IMR-90 (cell line): ENCODE measurements at regions not wholly inside any gene's neighbourhood (a gene's known extent, or its start where the extent isn't known, plus 50 kb on each side); places are given as distances from the start of the nearest gene placed in this dataset.

ENCODE experiments used
- ATAC-seq: fragments of 200-7000 bp; cut with Tn5 transposase; 2 replicates; pipeline ENCODE4 v1.9.1; 2020; ENCODE audit warnings: low read depth, mild to moderate bottlenecking, moderate library complexity
- BruUV-seq: library from RNA; stranded (reverse); fragments of 400-500 nt; replicated peaks from 2 replicates; lab custom pipeline; 2021; lab: Mats Ljungman, UMichigan
- CTCF ChIA-PET: fragments of 300-600 bp; formaldehyde crosslinking; extraction: SDS; loops from one replicate; lab custom pipeline; 2021; ENCODE audit warnings: antibody characterized with exemption; lab: Yijun Ruan, JAX
- POLR2A ChIA-PET: fragments of 300-600 bp; sonication (Branson Sonifier 250); formaldehyde crosslinking; loops from one replicate; lab custom pipeline; 2022; ENCODE audit warnings: antibody characterized with exemption; ENCODE audit not compliant: unreplicated experiment; lab: Charles Lee
- DNase-seq: peaks from one replicate; pipeline ENCODE4 v3.0.0; 2013
- H2AFZ ChIP-seq: replicated peaks from 2 replicates; pipeline ENCODE3; 2013; ENCODE audit warnings: low read length, mild to moderate bottlenecking; ENCODE audit not compliant: poor library complexity
- H2AK5ac ChIP-seq: 2 replicates; pipeline ENCODE4 v1.6.1; 2013; ENCODE audit warnings: low read depth, low read length, inconsistent platforms
- H2AK9ac ChIP-seq: replicated peaks from 2 replicates; pipeline ENCODE3; 2013; ENCODE audit warnings: mild to moderate bottlenecking, low read depth, low read length, moderate library complexity; ENCODE audit not compliant: poor library complexity
- H2BK120ac ChIP-seq: 2 replicates; pipeline ENCODE4 v1.6.1; 2013; ENCODE audit warnings: low read depth, low read length, inconsistent platforms
- H2BK15ac ChIP-seq: 3 replicates; pipeline ENCODE4 v1.6.1; 2013; ENCODE audit warnings: low read depth, low read length, inconsistent platforms
- H2BK20ac ChIP-seq: 2 replicates; pipeline ENCODE4 v1.6.1; 2013; ENCODE audit warnings: low read depth, mild to moderate bottlenecking, inconsistent platforms, low read length, moderate library complexity
- H2BK5ac ChIP-seq: 2 replicates; pipeline ENCODE4 v1.6.1; 2013; ENCODE audit warnings: mild to moderate bottlenecking, low read depth, low read length, inconsistent platforms; ENCODE audit not compliant: poor library complexity, severe bottlenecking
- H3K14ac ChIP-seq: replicated peaks from 2 replicates; pipeline ENCODE4 v1.6.1; 2013; ENCODE audit warnings: low read depth, low read length, inconsistent platforms
- H3K18ac ChIP-seq: 2 replicates; pipeline ENCODE4 v1.6.1; 2013; ENCODE audit warnings: low read depth, low read length, control low read depth
- H3K23ac ChIP-seq: 2 replicates; pipeline ENCODE4 v1.6.1; 2013; ENCODE audit warnings: low read depth, low read length, inconsistent platforms
- H3K27ac ChIP-seq: 2 replicates; pipeline ENCODE4 v1.5.1; 2013; ENCODE audit warnings: mild to moderate bottlenecking, control low read depth, low read length; ENCODE audit not compliant: insufficient read depth
- H3K27me3 ChIP-seq: 2 replicates; pipeline ENCODE4 v1.6.1; 2013; ENCODE audit warnings: low read length; ENCODE audit not compliant: control insufficient read depth, insufficient read depth
- H3K36me3 ChIP-seq: 2 replicates; pipeline ENCODE4 v1.6.1; 2013; ENCODE audit warnings: low read length, mixed read lengths; ENCODE audit not compliant: control insufficient read depth, insufficient read depth
- H3K4ac ChIP-seq: 2 replicates; pipeline ENCODE4 v1.6.1; 2013; ENCODE audit warnings: low read depth, low read length, inconsistent platforms
- H3K4me1 ChIP-seq: 2 replicates; pipeline ENCODE4 v1.6.1; 2013; ENCODE audit warnings: low read length, mixed read lengths; ENCODE audit not compliant: control insufficient read depth, insufficient read depth
- H3K4me2 ChIP-seq: 2 replicates; pipeline ENCODE4 v1.6.1; 2013; ENCODE audit warnings: low read depth, mild to moderate bottlenecking, control low read depth, low read length, moderate library complexity
- H3K4me3 ChIP-seq: 2 replicates; pipeline ENCODE4 v1.5.1; 2013; ENCODE audit warnings: low read depth, mild to moderate bottlenecking, control low read depth, low read length, moderate library complexity; ENCODE audit not compliant: insufficient read depth
- H3K56ac ChIP-seq: 2 replicates; pipeline ENCODE4 v1.6.1; 2013; ENCODE audit warnings: low read length, inconsistent platforms; ENCODE audit not compliant: insufficient read depth; ENCODE audit errors: extremely low read depth
- H3K79me1 ChIP-seq, 2 experiments: 2 replicates each; pipeline ENCODE4 v1.6.1; 2013; ENCODE audit warnings: low read length in 2 of 2, inconsistent platforms in 1 of 2, low read depth in 1 of 2
- H3K9ac ChIP-seq: 2 replicates; pipeline ENCODE4 v1.6.1; 2013; ENCODE audit warnings: low read depth, low read length, control low read depth
- H3K9me1 ChIP-seq: 2 replicates; pipeline ENCODE4 v1.6.1; 2013; ENCODE audit warnings: low read length, inconsistent platforms; ENCODE audit not compliant: insufficient read depth
- H3K9me3 ChIP-seq: 2 replicates; pipeline ENCODE4 v1.6.1; 2013; ENCODE audit warnings: low read length; ENCODE audit not compliant: control insufficient read depth, insufficient read depth
- H4K20me1 ChIP-seq: 2 replicates; pipeline ENCODE4 v1.6.1; 2013; ENCODE audit warnings: low read length, inconsistent platforms; ENCODE audit not compliant: insufficient read depth
- H4K5ac ChIP-seq: 2 replicates; pipeline ENCODE4 v1.6.1; 2013; ENCODE audit warnings: mild to moderate bottlenecking, low read depth, low read length, control low read depth
- H4K8ac ChIP-seq, 2 experiments: 2 replicates each; pipeline ENCODE4 v1.6.1; 2013; ENCODE audit warnings: low read depth in 2 of 2, low read length in 2 of 2, control low read depth in 1 of 2, inconsistent platforms in 1 of 2
- H4K91ac ChIP-seq: 2 replicates; pipeline ENCODE4 v1.6.1; 2013; ENCODE audit warnings: low read depth, low read length, inconsistent platforms; ENCODE audit not compliant: insufficient read depth
- BHLHE40 ChIP-seq: fragments of 150-350 bp; IDR thresholded peaks from 2 replicates; pipeline ENCODE4 v1.6.1; 2016; ENCODE audit warnings: mild to moderate bottlenecking, low read depth, low read length
- CHD1 ChIP-seq: IDR thresholded peaks from 2 replicates; pipeline ENCODE4 v1.6.1; 2012; ENCODE audit warnings: low read depth, low read length, improper control_type of control experiment
- MAZ ChIP-seq: IDR thresholded peaks from 2 replicates; pipeline ENCODE4 v1.6.1; 2012; ENCODE audit warnings: low read depth, mild to moderate bottlenecking, low read length, improper control_type of control experiment, moderate library complexity, borderline replicate concordance
- MXI1 ChIP-seq: IDR thresholded peaks from 2 replicates; pipeline ENCODE4 v1.6.1; 2012; ENCODE audit warnings: low read depth, mild to moderate bottlenecking, low read length, moderate library complexity, borderline replicate concordance
- NFE2L2 ChIP-seq: fragments of 150-350 bp; IDR thresholded peaks from 2 replicates; pipeline ENCODE4 v1.6.1; 2016; ENCODE audit warnings: low read depth, mild to moderate bottlenecking, low read length
- POLR2A ChIP-seq: IDR thresholded peaks from 2 replicates; pipeline ENCODE4 v1.6.1; 2012; ENCODE audit warnings: mild to moderate bottlenecking, low read depth, low read length
- RAD21 ChIP-seq: IDR thresholded peaks from 2 replicates; pipeline ENCODE4 v1.6.1; 2012; ENCODE audit warnings: low read length, improper control_type of control experiment
- RCOR1 ChIP-seq: IDR thresholded peaks from 2 replicates; pipeline ENCODE4 v1.6.1; 2012; ENCODE audit warnings: mild to moderate bottlenecking, low read length, improper control_type of control experiment; ENCODE audit not compliant: insufficient replicate concordance
- RFX5 ChIP-seq: IDR thresholded peaks from 2 replicates; pipeline ENCODE4 v1.8.0; 2012; ENCODE audit warnings: low read depth, mild to moderate bottlenecking, low read length, moderate library complexity
- SMC3 ChIP-seq: fragments of 150-350 bp; IDR thresholded peaks from 2 replicates; pipeline ENCODE4 v1.6.1; 2016; ENCODE audit warnings: low read depth, mild to moderate bottlenecking, antibody characterized with exemption, low read length, moderate library complexity
- WGBS, 2 experiments: methylation state at CpG; one replicate each; pipeline versions ENCODE4 v1.1.5 to v1.1.7; 2013; ENCODE audit warnings: missing lambda C conversion rate in 2 of 2; ENCODE audit not compliant: insufficient read length in 1 of 2; ENCODE audit errors: extremely low coverage in 2 of 2; 5-methylcytosine and 5-hydroxymethylcytosine counted together
- dilution Hi-C: fragments of 300-500 bp; cut with HindIII; formaldehyde crosslinking; loops from one replicate; pipeline ENCODE4 v1.14.3; 2018; ENCODE audit warnings: low sequenced_read_pairs; ENCODE audit not compliant: unreplicated experiment
- in situ Hi-C: fragments of 300-500 bp; cut with MboI; formaldehyde crosslinking; loops from 3 replicates; pipeline ENCODE4 v1.14.3; 2019; ENCODE audit warnings: low sequenced_read_pairs, inconsistent platforms, mixed read lengths
- intact Hi-C: fragments of 100-400 bp; cut with micrococcal nuclease; formaldehyde crosslinking; loops from 2 replicates; pipeline ENCODE4 v1.10.0; 2022
- TF ChIP-seq, protein P1 (sequence below): fragments of 150-350 bp; IDR thresholded peaks from 2 replicates; pipeline ENCODE4 v1.6.1; 2017; ENCODE audit warnings: mild to moderate bottlenecking, antibody characterized with exemption, low read length, low read depth
- TF ChIP-seq, protein P2 (sequence below): conservative IDR thresholded peaks from 2 replicates; pipeline ENCODE4 v1.5.1; 2012; ENCODE audit warnings: mild to moderate bottlenecking, low read depth, low read length, improper control_type of control experiment

DNA sequence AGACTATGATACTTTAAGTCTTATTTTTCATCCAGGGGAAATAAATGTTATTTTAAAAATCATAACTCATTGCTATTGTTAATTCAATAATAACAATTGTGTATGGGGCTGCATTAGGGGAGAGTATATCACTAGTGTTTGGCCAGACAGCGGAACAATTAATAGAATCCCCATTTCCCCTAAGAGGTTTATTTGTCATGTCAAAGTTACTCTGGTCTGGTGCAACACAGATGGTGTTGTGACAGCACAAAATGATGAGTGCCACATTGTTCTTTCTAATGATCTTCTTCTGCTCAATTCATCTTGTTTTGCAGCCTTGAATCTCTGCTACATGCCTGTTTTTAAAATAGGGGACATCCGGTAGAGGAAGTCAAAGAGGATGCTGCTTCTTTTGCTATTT, 351.6 kb downstream of the NSUN3 start:
- Histone ChIP-seq H3K14ac (no peak overlapping the region), H4K8ac (no peak overlapping the region), H4K91ac (no peak overlapping the region), H3K9ac (no peak overlapping the region), H2AK9ac (no peak overlapping the region), H3K36me3 (no peaks in the 10 kb centered on the region), H2BK20ac (no peak overlapping the region), H3K27me3 (no peaks in the 10 kb centered on the region), H3K23ac (no peak overlapping the region), H3K9me1 (peaks cover 2% of the 10 kb centered on the region; the same call in 1 of the 2 replicates), H2AFZ (no peak overlapping the region), H3K56ac (no peak overlapping the region), H3K9me3 (no peaks in the 10 kb centered on the region), H3K4me1 (no peaks in the 10 kb centered on the region; the same call in 1 of the 2 replicates), H3K18ac (peak overlapping the region; percentile 25; the same call in 1 of the 2 replicates), H2BK15ac (no peak overlapping the region), H3K79me1 (no peaks in the 10 kb centered on the region), H2BK5ac (no peak overlapping the region), H2BK120ac (no peak overlapping the region), H4K5ac (no peak overlapping the region), H3K4ac (no peak overlapping the region), H4K20me1 (no peaks in the 10 kb centered on the region), H3K4me2 (no peak overlapping the region), H3K27ac (no peak overlapping the region), H2AK5ac (no peak overlapping the region), H3K4me3 (no peak overlapping the region)
- in situ Hi-C loops (no loop called here), dilution Hi-C loops (no loop called here), intact Hi-C loops (no loop called here)
- ATAC-seq (no peak), DNase-seq (no peak)
- ChIA-PET CTCF (no interaction called here), POLR2A (no interaction called here)
- BruUV-seq, result no TSS peak
- TF ChIP-seq BHLHE40 (no peak), POLR2A (no peak), MAZ (no peak), RCOR1 (no peak), MXI1 (no peak), RAD21 (no peak), SMC3 (no peak), NFE2L2 (no peak), CHD1 (no peak), RFX5 (no peak)
- TF ChIP-seq, protein P1, sequence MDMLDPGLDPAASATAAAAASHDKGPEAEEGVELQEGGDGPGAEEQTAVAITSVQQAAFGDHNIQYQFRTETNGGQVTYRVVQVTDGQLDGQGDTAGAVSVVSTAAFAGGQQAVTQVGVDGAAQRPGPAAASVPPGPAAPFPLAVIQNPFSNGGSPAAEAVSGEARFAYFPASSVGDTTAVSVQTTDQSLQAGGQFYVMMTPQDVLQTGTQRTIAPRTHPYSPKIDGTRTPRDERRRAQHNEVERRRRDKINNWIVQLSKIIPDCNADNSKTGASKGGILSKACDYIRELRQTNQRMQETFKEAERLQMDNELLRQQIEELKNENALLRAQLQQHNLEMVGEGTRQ, result no peak
- TF ChIP-seq, protein P2, sequence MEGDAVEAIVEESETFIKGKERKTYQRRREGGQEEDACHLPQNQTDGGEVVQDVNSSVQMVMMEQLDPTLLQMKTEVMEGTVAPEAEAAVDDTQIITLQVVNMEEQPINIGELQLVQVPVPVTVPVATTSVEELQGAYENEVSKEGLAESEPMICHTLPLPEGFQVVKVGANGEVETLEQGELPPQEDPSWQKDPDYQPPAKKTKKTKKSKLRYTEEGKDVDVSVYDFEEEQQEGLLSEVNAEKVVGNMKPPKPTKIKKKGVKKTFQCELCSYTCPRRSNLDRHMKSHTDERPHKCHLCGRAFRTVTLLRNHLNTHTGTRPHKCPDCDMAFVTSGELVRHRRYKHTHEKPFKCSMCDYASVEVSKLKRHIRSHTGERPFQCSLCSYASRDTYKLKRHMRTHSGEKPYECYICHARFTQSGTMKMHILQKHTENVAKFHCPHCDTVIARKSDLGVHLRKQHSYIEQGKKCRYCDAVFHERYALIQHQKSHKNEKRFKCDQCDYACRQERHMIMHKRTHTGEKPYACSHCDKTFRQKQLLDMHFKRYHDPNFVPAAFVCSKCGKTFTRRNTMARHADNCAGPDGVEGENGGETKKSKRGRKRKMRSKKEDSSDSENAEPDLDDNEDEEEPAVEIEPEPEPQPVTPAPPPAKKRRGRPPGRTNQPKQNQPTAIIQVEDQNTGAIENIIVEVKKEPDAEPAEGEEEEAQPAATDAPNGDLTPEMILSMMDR, result no peak
- WGBS, 2 experiments, result no CpG with 5 or more reads among the region's 2 CpGs
